RPMI7951 (cell line): ENCODE measurements at regions not wholly inside any gene's neighbourhood (a gene's known extent, or its start where the extent isn't known, plus 50 kb on each side); places are given as distances from the start of the nearest gene placed in this dataset.
"Not testable (repeated sequence)": the region's sequence is repeated elsewhere in the genome, so short reads cannot be mapped to it uniquely, and the experiment has no call there.

Experiments used
- DNase-seq: peaks from one replicate; pipeline ENCODE4 v3.0.0-alpha.2; 2012; ENCODE audit warnings: low read depth

DNA sequence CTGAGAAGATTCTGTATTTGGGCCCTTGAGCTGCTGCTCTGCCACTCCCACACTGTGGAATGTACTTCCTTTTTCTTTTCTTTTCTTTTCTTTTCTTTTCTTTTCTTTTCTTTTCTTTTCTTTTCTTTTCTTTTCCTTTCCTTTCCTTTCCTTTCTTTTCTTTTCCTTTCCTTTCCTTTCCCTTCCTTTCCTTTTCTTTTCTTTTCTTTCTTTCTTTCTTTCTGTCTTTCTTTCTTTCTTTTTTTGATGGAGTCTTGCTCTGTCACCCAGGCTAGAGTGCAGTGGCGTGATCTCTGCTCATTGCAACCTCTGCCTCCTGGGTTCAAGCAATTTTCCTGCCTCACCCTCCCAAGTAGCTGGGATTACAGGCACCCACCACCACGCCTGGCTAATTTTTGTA lies 89.8 kb downstream of the DNAAF6 start:
- not testable (repeated sequence) for DNase-seq

GRCh38 chrX:107298276-107298675 lies 91.9 kb downstream of the DNAAF6 start:
- no peak for DNase-seq

DNA sequence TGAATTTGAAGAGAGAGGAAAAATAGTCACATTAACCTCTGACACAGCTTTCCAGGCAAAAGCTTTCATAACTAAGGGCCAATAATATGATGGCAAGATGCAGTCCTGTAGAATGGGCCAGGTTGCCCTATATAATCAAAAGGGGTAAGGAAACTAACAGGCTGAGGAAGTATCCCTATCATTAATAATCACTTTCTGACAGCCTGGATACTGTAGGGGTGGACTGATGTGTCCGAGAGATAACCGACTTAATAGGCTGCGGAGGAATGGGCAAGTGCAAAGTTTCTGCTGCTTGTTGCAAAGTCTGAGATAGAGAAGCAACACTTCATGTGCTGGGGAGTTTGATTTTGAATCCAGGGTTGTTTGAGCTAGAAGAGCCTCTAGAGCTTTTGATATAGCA lies 94.8 kb downstream of the DNAAF6 start:
- DNase-seq: no peak

DNA sequence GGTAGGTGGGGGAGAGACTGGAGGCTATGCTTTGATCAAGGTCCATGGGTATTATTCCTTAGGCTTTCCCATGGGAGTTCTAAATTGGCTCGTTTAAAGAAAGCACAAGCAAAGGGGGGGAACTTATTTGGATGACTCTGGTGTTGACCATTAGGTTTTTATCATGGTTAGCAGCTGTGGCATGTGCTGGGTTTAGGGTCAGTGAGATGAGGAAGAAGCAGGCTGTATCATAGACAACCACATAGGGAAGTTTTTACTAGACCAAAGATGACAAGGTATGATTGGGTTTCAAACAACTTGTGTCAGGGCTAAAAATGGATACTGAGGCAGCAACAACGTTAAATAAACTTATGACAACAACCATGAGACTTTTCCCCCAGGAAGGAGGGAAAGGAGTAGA lies 97.7 kb downstream of the DNAAF6 start:
- DNase-seq: no peak

GRCh38 chrX:107323786-107324492 lies 117.5 kb downstream of the DNAAF6 start:
- DNase-seq: no peak

GRCh38 chrX:107324493-107325310 lies 118.3 kb downstream of the DNAAF6 start:
- DNase-seq: peak; percentile 24

GRCh38 chrX:107325467-107325866 lies 119.1 kb downstream of the DNAAF6 start:
- DNase-seq: no peak

- DNase-seq: no peak
Observed at GRCh38 chrX:107348051-107348450, 101.4 kb upstream of the FRMPD3 start.

- no peak for DNase-seq
Observed at GRCh38 chrX:107348990-107349389, 100.5 kb upstream of the FRMPD3 start.

DNA sequence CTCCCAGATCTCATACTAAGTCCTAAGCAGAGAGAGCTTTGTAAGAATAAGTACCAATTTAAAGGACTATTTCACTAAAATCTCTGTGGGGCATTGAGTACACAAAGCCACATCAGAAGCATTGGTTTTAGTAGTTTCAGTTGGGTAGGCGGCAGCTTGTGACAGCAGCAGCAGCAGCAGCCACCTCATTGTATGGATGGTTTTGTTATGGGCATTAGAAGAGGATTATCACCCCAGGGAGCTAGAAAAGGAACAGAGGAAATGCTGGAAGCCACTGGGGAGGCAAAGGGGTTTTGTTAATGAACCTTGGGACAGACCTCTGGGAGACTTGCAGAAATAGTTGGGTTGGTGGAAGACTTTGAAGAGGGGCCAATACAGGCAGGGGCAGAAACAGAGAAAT lies 93.9 kb upstream of the FRMPD3 start:
- no peak for DNase-seq

DNA sequence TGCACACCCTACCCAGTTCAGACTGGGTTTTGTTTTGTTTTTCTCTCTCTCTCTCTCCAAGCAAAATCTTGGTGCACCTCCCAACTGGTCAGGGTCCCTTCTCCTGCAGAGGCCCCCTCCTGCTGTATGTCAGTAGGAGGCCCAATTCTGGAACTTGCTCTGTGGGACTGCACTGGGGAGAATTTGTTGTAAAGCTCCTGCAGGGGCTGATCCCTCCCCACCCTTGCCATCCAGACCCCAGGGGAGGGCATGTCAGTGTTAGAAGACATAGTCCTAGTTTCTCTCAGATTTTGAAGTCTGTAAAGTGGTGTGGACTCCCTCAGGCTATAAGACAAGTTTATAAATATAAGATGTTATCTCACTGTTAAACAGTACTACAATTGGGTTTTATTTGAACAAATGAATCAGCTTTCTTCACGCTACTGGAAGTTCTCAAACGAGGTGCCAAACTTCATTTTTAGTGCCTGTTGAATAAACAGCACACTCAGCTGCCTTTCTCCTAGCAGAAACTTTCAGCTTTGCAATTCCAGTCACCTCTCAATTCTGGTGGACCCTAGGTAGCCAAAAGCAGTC lies 88.6 kb upstream of the FRMPD3 start:
- no peak for DNase-seq

GRCh38 chrX:107370185-107370584 lies 79.3 kb upstream of the FRMPD3 start:
- not testable (repeated sequence) for DNase-seq

DNA sequence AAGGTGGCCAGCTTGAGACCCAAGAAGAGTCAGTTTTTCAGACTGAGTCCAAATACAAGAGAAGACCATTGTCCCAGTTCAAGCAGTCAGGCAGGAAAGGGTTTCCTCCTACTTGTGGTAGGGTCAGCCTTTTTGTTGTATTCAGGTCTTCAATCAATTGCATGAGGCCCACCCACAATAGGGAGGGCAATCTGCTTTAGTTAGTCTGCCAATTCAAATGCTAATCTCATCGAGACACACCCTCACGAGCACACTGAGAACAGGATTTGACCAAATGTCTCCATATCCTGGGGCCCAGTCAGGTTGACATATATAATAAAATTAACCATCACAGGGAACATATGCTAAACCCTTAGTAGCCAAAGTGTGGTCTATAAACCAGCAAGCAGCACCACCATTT lies 75.3 kb upstream of the FRMPD3 start:
- no peak for DNase-seq

- DNase-seq: no peak
Observed at GRCh38 chrX:107374831-107375230, 74.6 kb upstream of the FRMPD3 start.

DNA sequence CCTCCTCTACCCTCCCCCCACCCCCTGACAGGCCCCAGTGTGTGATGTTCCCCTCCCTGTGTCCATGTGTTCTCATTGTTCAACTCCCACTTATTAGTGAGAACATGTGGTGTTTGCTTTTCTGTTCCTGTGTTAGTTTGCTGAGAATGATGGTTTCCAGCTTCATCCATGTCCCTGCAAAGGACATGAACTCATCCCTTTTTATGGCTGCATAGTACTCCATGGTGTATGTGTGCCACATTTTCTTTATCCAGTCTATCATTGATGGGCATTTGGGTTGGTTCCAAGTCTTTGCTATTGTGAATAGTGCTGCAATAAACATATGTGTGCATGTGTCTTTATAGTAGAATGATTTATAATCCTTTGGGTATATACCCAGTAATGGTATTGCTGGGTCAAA lies 73.3 kb upstream of the FRMPD3 start:
- not testable (repeated sequence) for DNase-seq

GRCh38 chrX:107384397-107385105 lies 64.9 kb upstream of the FRMPD3 start:
- no peak for DNase-seq

DNA sequence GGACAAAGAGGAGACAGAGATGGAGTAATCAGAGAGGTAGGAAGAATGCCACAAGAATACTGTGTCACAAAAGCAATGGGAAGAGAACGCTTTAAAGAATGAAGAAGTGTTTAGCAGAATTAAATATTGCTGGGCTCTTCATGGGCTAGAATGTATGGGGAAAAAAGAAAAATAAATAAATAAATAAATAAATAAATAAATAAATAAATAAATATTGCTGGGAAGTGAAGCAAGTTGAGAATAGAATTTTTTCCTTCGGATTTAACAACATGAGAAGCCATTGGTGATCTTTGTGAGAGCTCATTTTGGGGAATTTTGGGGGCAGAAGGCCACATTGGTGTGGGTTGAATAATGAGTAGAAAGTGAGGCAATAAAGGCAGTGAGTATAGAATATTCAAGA lies 59.7 kb upstream of the FRMPD3 start:
- no peak for DNase-seq

- not testable (repeated sequence) for DNase-seq
Observed at GRCh38 chrX:107393656-107394055, 55.8 kb upstream of the FRMPD3 start.

- DNase-seq: no peak
Observed at GRCh38 chrX:107396235-107396634, 53.2 kb upstream of the FRMPD3 start.

- no peak for DNase-seq
Observed at GRCh38 chrX:107396783-107397182, 52.7 kb upstream of the FRMPD3 start.

- DNase-seq: no peak
Observed at GRCh38 chrX:107398115-107398514, 51.3 kb upstream of the FRMPD3 start.
